Thymus (tissue), 11 donors: ENCODE measurements at regions not wholly inside any gene's neighbourhood (a gene's known extent, or its start where the extent isn't known, plus 50 kb on each side); places are given as distances from the start of the nearest gene placed in this dataset.

Experiments
- DNase-seq, 9 donors: peaks; one replicate each; pipeline ENCODE4 v3.0.0-alpha.2; 2013; ENCODE audit warnings: low spot score in 9 of 9, low read depth in 6 of 9, missing footprints in 1 of 9
- H3K27ac ChIP-seq, 2 donors: one replicate each; pipeline ENCODE4 v1.5.1; 2013; ENCODE audit warnings: control low read depth in 1 of 2, low read depth in 1 of 2, low read length in 1 of 2, mild to moderate bottlenecking in 1 of 2, moderate library complexity in 1 of 2
- H3K27me3 ChIP-seq, 2 donors: one replicate each; pipeline ENCODE4 v1.5.1; 2013; ENCODE audit warnings: low read length in 1 of 2; ENCODE audit not compliant: control insufficient read depth in 2 of 2, insufficient read depth in 1 of 2
- H3K36me3 ChIP-seq, 2 donors: one replicate each; pipeline ENCODE4 v1.5.1; 2013; ENCODE audit warnings: low read length in 1 of 2, mild to moderate bottlenecking in 1 of 2, moderate library complexity in 1 of 2; ENCODE audit not compliant: control insufficient read depth in 2 of 2, insufficient read depth in 2 of 2
- H3K4me1 ChIP-seq, 2 donors: one replicate each; pipeline ENCODE4 v1.5.1; 2013; ENCODE audit warnings: low read length in 2 of 2; ENCODE audit not compliant: control insufficient read depth in 2 of 2, insufficient read depth in 2 of 2
- H3K4me3 ChIP-seq, 2 donors: one replicate each; pipeline ENCODE4 v1.5.1; 2013; ENCODE audit warnings: low read length in 2 of 2, control low read depth in 1 of 2, mild to moderate bottlenecking in 1 of 2
- H3K9me3 ChIP-seq, 2 donors: one replicate each; pipeline ENCODE4 v1.5.1; 2013; ENCODE audit warnings: low read length in 1 of 2, mild to moderate bottlenecking in 1 of 2; ENCODE audit not compliant: control insufficient read depth in 2 of 2, insufficient read depth in 1 of 2
- WGBS: extraction: QIAGEN DNeasy Blood & Tissue Kit; methylation state at CpG from one replicate; pipeline ENCODE4 v1.1.7; 2013; 5-methylcytosine and 5-hydroxymethylcytosine counted together
- donor health status: healthy.

- DNase-seq = no peak
- 89% methylated on average over 5 of the region's 5 CpGs for WGBS
- H3K27ac ChIP-seq = no peak overlapping the region
These were observed 153.4 kb downstream of the ZC3H11B start for GRCh38 chr1:219459351-219460080.

DNA sequence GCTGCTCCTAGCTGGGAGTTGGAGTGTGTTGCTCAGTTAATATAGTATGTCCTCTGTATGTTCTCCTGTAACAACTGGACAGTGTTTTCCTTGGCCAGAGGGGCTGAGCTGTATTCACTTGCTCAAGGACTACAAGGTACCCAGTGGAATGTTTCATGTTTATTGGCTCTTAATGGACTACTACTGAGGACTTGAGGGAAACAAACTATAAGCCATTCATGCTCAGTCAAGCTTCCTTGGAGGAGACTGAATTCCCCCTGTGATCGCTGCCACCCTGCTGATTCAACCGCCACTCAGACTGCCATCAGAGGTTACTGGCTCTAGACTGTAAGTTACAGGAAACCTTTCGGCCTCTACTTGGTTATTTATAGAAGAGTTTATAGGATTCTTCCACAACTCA lies 166.6 kb downstream of the ZC3H11B start:
- no peak overlapping the region for H3K4me3 ChIP-seq
- H3K4me1 ChIP-seq = no peaks in the 10 kb centered on the region
- no peak for DNase-seq
- H3K36me3 ChIP-seq = no peaks in the 10 kb centered on the region
- H3K27me3 ChIP-seq = no peaks in the 10 kb centered on the region
- 87% methylated on average over 3 of the region's 3 CpGs for WGBS
- no peaks in the 10 kb centered on the region for H3K9me3 ChIP-seq
- H3K27ac ChIP-seq = no peak overlapping the region

More at GRCh38 chr1:219459351-219460080, 153.4 kb downstream of the ZC3H11B start:
- no peak overlapping the region for H3K4me3 ChIP-seq
- H3K4me1 ChIP-seq = no peaks in the 10 kb centered on the region
- no peaks in the 10 kb centered on the region for H3K36me3 ChIP-seq
- H3K9me3 ChIP-seq = no peaks in the 10 kb centered on the region
- H3K27me3 ChIP-seq = no peaks in the 10 kb centered on the region

- DNase-seq = no peak
- WGBS = 90% methylated on average over 2 of the region's 2 CpGs
- no peaks in the 10 kb centered on the region for H3K4me1 ChIP-seq
- no peaks in the 10 kb centered on the region for H3K36me3 ChIP-seq
- H3K27me3 ChIP-seq = no peaks in the 10 kb centered on the region
- no peaks in the 10 kb centered on the region for H3K9me3 ChIP-seq
- no peak overlapping the region for H3K27ac ChIP-seq
- no peak overlapping the region for H3K4me3 ChIP-seq
These were observed 167.0 kb downstream of the ZC3H11B start for GRCh38 chr1:219445864-219446263.

DNA sequence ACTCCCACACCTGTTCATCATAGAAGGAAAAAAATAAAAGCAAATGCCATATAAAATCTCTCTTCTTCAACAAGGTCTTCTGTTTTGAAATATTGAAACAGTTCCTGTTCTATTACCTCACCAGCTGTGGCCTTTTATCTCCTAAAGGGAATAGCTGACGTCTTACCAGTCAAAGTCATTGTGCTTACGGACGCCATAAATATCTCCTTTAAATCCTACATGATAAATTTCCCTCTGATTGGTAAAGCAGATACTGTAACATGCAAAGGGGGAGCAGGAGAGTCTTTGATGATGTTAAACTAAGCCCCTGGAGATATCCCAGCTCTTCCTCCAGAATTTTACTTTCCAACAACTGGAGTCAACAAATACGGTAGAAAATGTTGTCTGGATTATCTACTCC lies 168.4 kb downstream of the ZC3H11B start:
- 89% methylated on average over 4 of the region's 4 CpGs for WGBS
- H3K4me3 ChIP-seq = no peak overlapping the region
- H3K4me1 ChIP-seq = no peaks in the 10 kb centered on the region
- DNase-seq = no peak
- H3K9me3 ChIP-seq = no peaks in the 10 kb centered on the region
- no peaks in the 10 kb centered on the region for H3K27me3 ChIP-seq
- no peaks in the 10 kb centered on the region for H3K36me3 ChIP-seq
- H3K27ac ChIP-seq = no peak overlapping the region

- Histone ChIP-seq H3K27ac (no peak overlapping the region), H3K36me3 (no peaks in the 10 kb centered on the region), H3K9me3 (no peaks in the 10 kb centered on the region), H3K4me3 (no peak overlapping the region), H3K4me1 (no peaks in the 10 kb centered on the region), H3K27me3 (no peaks in the 10 kb centered on the region)
- no peak for DNase-seq
- WGBS = 92% methylated on average over 2 of the region's 2 CpGs
These were observed 169.1 kb downstream of the ZC3H11B start for GRCh38 chr1:219443763-219444162.

- no peaks in the 10 kb centered on the region for H3K4me1 ChIP-seq
- DNase-seq = no peak
- no peaks in the 10 kb centered on the region for H3K9me3 ChIP-seq
- WGBS = 54% methylated on average over 4 of the region's 4 CpGs
- no peaks in the 10 kb centered on the region for H3K36me3 ChIP-seq
- no peak overlapping the region for H3K27ac ChIP-seq
- H3K4me3 ChIP-seq = no peak overlapping the region
- no peaks in the 10 kb centered on the region for H3K27me3 ChIP-seq
These were observed 170.3 kb downstream of the ZC3H11B start for GRCh38 chr1:219442611-219443061.

DNA sequence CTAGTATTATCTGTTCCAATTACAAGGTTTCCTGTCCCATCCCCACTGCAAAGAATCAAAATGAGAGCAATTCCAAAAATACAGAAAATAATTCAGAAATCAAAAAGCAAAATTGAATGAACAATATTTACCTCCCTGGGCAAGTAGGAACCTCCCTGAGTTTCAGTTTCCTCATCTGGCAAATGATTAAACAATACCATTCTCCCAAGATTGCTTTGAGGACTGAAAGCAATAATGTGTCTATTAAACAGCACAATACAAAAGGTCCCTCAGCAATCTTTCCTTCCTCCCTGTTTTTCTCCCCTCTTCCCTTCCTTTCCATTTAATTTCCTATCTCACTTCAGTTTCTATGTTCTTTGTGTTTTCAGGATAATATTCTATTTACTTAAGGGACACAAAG lies 171.0 kb downstream of the ZC3H11B start:
- no peak overlapping the region for H3K27ac ChIP-seq
- no peaks in the 10 kb centered on the region for H3K4me1 ChIP-seq
- no peak overlapping the region for H3K4me3 ChIP-seq
- H3K36me3 ChIP-seq = no peaks in the 10 kb centered on the region
- DNase-seq = no peak
- H3K27me3 ChIP-seq = no peaks in the 10 kb centered on the region
- H3K9me3 ChIP-seq = no peaks in the 10 kb centered on the region

GRCh38 chr1:219439376-219439775 lies 173.5 kb downstream of the ZC3H11B start:
- 91% methylated on average over 2 of the region's 2 CpGs for WGBS
- Histone ChIP-seq H3K9me3 (no peaks in the 10 kb centered on the region), H3K27ac (no peak overlapping the region), H3K4me3 (no peak overlapping the region), H3K27me3 (no peaks in the 10 kb centered on the region), H3K36me3 (no peaks in the 10 kb centered on the region), H3K4me1 (no peaks in the 10 kb centered on the region)
- DNase-seq = no peak

- H3K27me3 ChIP-seq = no peaks in the 10 kb centered on the region
- no peaks in the 10 kb centered on the region for H3K36me3 ChIP-seq
- H3K9me3 ChIP-seq = no peaks in the 10 kb centered on the region
- no peak overlapping the region for H3K27ac ChIP-seq
- H3K4me1 ChIP-seq = no peaks in the 10 kb centered on the region
- H3K4me3 ChIP-seq = no peak overlapping the region
- no peak for DNase-seq
- 86% methylated on average over 3 of the region's 3 CpGs for WGBS
These were observed 174.5 kb downstream of the ZC3H11B start for GRCh38 chr1:219438386-219438785.
